GM19240 (cell line): ENCODE measurements at regions not wholly inside any gene's neighbourhood (a gene's known extent, or its start where the extent isn't known, plus 50 kb on each side); places are given as distances from the start of the nearest gene placed in this dataset.

Experiments
- DNase-seq: peaks from one replicate; pipeline ENCODE4 v3.0.0; 2011; ENCODE audit warnings: low spot score; ENCODE audit not compliant: insufficient read length

DNA sequence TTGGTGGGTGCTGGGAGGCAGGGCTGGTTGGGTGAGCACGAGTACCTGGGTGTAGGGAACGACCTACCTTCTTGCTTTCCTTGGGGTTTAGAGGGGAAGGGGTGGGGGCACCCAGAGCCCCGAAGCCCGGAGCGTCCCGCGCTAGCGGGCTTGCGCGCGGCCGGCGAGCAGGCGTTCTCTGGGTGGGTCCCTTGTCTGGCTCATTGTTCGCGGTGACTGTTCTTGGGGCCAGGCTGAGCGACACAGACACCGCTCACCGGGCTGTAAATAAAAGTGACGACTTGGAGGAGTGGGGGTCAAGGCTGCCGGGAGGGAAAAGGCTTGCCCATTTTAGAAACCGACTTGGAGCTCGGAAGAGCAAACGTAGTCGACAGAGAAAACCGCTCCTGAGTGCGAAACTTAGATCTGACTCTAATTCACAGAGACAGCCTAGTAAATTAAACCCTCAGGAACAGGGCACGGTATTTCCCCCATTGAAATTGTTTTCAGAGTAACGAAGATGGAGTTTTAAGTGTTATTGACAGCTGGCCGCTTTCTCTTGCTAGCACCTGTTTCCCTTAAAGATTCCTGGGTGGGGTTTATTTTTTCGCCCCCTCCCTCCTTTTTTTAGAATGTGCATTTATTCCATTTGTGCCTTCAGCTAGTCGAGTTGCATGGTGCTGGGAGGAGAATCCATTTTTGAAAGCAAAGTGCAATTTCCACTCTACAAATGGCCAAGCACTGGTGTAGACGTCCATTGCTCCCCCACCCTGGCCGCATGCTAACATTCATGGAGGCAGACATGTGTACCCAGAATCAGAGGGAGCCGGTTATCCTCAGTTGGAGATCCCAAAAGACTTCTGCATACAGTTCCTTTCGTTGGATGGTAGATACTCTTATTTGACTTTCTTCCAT lies 532.1 kb upstream of the SEMA6D start:
- DNase-seq: no peak

DNA sequence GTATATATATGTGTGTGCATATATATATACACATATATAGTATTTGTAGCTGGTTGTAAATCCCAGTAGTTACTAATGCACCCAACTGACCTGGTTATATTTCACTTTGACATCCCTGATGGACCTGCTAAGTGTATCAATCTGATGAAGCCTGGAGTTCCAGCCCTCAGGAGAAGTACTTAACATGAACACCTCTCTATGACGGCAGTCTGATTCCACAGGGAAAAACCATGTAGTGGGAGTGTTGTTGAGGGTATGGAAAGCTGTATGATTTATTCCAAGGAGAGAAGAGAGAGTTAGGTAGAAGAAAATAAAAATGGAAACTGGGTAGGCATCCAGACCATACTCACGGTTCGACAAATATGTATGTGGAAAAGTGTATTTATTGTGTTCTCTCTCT lies 531.2 kb upstream of the SEMA6D start:
- DNase-seq: no peak

DNA sequence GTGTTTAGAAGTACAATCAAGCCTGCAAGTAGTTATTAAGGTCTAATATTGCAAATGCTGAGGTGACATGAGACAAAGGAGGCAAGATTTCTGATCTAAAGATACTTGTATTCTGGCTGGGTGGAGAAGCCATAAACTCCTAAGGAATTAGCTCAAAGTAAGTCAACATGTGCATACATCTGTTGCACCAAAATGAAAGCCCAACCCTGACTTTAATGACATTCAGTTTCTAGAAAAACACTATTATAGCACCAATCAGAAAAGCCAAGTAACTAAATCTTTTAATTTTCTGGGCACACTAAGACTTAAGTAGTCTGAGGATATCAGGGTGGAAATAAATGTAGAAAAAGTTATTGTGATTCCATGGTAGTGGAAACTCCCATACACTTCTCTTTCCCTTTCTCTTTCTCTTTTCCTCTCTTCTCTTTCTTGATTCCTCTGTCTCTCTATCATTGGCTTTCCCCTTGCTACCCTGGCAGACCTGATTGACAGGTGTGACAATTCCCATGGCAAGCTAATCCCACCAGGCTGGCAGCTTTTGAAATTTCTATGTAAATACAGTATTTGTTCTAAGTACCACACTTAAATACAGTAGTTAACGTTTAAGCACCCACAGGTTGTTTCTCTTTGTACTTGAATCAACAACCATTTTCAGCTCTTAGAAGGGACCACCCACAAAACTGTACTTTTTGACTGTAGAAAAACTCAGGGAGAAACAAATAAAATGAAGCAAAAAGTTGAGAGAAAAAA lies 528.4 kb upstream of the SEMA6D start:
- DNase-seq: no peak

DNA sequence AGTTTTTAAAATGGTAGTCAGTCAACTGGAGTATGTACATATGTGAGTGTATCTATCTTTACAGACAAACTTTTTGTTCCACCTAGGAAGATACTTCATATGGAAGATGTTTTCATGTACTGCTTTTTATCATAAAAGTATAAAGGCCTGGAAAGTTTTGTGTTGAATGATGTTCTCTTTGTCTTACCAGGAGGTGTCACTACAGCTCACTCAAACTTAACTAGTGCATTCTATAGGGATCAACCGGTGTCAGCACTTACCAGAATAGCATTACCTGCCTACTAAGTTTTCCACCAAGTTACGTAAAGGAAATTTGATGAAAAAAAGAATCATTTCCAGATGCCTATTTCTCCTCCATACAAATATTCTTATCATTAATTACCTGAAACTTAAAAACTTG lies 522.6 kb upstream of the SEMA6D start:
- DNase-seq: no peak

DNA sequence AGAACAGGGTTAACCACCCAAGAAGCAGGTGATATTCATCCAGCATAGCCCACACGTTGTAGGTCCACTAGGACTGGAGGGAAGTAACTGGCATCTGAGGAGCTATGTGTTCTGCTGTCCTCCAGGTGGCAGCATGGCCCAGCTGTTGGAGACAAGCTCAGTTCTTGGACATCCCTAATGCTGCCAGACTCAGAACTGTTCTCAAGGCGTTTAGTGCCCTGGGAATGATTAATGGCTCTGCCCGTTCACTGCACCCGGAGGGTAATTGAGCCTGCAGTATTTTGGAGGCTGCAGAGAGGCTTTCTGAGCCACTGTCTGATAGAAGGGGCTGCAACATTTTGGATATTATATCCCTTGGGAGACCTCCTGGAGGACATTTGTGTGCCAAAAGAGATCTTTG lies 521.3 kb upstream of the SEMA6D start:
- DNase-seq: peak; percentile 2

DNA sequence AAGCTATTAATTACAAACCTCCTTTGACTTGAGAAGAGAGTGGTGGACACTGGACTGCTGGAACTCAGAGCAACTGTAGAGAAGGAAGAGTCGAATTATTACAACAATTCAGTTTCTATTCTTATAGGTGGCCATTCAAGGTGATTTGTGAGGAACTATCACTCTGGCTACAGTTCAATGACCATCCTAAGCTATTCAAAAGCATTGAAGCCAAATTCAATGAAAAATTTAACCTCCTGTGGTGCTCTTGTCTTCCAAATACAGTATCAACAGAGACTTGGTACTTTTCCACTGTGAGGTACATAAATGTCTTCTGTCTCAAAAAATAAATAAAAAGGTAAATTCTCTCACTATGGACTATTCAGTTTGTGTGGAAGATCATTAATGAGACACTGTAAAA lies 513.3 kb upstream of the SEMA6D start:
- no peak for DNase-seq

DNA sequence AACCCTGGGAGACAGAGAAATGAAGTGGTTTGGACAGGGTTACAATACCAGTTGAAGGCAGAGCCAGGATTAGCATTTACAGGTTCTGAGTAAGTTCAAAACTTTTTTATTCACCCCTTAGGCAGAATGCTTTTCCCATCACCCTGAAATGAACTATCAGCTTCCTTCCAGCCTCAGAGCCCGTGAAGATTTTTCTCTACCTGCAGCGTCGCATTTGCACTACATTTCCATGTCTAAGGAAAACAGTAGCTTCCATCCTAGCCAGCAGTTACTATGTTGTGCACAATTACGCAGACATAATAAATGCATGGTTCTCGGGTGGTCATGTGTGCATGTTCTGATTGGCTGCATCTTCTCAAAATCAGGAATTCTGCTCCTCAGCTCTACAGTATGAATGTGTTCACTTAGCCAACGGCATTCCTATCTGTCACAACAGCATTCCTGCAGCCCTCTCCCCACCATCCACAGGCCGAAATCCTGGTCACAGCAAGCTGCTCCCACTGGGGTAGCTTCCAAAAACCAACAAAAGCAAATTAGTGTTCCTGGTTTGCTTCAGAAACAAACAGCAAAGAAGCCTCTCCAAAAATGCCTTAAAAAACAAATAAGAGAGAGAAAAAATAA lies 510.8 kb upstream of the SEMA6D start:
- no peak for DNase-seq

DNA sequence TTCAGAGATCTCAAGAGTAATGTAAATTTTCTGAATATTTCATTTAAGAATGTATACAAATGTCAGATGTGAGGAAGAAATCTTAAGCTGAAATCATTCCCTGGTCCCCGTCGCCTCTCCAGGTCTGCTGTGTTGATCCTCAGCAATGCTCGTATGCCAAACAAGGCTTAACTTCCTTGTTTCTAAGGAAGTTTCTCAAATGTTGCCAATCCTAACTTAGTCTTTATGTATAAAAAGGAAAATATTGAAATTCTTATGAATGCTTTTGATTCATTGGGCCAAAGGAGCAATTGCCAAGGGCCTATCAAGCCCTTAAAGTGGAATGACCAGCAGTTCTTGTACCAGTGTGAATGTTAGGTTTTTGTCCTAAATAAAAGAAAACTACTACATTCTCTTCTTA lies 507.7 kb upstream of the SEMA6D start:
- no peak for DNase-seq

DNA sequence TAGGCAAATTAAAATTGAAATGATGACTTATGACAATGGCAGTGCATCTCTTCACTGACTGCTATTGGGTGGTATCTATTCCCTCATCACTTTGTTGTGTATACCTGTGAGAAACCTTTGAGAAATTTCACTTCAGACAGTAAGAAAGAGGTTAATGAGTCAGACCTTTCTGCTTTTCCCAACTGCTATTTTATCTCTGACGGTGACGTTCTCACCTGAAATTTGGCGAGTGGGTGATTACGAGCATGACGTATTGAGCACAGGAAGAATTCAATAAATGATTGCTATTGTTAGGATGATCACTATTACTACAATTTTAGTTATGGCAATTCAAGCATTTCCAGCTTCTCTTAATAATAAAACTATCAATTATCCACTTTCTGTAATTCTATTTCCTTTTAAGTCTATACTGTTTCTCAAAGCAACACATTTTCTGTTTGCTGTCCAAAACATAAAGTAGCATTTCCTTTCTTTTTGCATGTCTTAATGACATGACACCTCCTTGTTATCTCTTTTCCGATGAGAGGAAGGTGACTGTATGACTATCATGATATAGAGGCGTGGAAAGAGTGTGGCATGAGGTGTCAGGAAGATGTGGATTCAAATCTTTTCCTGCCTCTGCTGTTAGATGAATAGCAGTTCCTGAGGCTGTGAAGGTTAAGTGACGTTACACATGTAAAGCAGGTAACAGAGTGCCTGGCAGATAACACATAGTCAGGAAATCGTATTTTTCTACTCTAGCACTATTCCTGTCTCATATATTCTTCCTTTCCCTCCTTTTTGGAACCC lies 504.9 kb upstream of the SEMA6D start:
- no peak for DNase-seq

DNA sequence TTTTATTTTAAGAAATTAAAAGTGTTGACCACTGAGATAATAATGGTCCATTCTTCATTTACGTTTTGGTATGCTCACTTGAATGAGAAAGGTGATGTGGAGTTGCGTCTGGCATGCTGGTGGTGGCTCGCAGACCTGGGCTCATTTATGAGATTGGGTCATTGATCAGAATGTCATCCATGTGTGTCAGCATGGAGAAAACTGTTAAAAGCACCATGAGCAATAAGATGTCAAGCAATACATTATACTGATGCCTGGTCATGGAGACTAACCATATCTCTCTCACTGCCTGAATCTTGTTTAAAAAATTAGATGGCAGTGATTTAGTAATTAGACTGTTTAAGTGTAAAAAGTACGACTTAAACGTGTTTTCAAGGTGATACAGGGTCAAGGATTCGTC lies 503.4 kb upstream of the SEMA6D start:
- DNase-seq: no peak

DNA sequence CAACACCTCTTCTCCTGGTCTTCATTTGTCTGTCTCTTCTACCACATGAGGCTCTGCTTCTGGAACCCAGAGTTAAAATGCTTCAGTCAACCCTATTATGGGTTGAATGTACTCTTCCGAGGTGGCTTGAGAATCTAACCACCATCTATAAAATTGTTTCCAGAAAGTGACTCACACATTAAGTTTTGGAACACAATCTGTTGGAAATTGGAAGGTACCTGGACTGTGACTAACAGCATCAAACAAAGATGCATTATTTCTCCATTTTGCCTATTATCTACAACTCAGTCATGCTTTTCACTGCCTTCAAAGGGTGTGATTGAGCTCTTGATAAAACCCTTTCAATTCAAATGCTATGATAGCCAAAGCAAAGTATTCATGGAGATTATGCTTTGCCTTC lies 499.0 kb upstream of the SEMA6D start:
- DNase-seq: no peak

DNA sequence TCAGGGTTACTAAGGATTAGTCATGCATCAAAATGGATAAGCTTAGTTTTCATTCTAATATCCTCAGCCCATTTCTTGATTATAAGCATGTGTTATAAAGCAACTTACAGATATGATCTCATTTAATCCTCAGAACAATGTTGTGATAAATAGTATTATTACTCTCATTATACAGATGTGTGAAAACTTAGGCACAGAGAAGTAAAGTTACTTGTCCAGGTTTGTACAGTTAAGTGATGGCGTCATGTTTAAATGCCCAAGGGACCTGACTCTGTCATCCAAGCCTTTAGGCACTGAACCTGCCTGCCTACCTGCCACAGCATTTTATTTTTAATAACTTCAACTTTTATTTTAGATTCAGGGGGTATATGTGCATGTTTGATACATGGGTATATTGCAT lies 472.9 kb upstream of the SEMA6D start:
- no peak for DNase-seq

DNA sequence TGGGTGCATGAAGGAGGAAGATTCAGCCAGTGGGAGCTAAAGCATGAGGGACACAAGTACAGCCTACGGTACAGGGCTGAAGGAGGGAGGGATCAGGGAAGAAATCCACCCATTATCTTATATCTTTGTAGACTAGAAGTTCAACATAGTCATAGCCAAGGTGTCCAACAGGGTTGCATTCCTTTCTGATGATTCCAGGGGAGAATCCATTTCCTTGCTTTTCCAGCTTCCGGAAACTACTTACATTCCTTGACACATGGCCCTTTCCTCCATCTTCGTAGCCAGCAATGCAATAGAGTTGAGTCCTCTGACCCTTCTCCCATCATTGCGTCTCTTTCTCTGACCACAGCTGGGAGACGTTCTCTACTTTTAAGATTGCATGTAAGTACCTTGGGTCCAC lies 471.0 kb upstream of the SEMA6D start:
- no peak for DNase-seq

DNA sequence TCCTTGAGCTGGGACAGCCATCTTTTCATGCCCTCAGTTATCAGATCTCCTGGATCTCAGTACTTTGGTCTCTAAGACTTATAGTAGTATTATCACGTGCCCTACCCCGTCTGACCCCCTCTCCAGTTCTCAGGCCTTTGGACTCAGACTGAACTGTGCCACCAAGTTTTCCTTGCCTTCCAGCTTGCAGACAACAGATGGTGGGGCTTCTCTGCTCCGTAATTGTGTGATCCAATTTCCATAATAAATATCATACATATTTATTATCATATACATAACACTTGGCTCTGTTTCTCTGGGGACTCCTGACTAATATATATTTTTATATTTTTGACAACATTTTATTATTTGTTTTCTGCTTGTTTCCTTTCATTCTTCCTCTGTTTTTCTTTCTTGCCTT lies 458.8 kb upstream of the SEMA6D start:
- DNase-seq: no peak

DNA sequence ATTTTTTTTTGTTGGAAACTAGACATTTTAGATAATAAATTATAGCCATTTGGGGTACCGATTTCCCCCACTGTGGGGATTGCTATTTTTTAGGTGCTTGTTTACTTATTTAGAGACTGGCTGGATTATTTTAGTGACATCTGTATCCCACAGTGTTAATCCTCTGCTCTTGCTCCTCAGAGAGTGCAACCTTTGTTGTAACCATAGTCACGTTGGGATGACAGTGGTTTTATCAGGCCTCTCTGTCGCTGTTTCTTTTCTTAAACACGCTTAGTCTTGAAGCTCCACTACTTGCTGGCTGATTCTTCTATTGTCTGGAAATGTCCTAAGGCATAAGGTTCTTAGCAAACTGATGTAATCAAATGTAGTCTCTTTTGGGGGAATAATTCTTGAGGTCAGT lies 451.6 kb upstream of the SEMA6D start:
- DNase-seq: no peak

DNA sequence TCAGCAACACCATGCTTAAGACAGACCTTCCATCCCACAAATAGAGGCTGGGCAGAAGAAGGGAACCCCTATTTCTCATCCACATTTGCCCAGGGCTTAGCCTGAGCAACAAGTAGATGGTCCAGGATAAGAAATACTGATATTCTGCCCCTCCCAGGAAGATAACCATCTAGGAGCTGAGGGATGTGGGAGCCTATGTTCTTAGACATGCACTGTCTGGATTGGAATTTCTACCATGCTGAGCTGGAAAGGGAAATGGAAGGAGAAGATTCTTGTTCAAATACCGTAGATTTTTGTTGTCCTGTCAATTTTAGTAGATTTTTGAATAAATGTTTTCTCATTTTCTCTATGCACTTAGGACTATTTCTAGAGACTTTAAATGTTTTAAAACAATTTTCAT lies 450.7 kb upstream of the SEMA6D start:
- no peak for DNase-seq

DNA sequence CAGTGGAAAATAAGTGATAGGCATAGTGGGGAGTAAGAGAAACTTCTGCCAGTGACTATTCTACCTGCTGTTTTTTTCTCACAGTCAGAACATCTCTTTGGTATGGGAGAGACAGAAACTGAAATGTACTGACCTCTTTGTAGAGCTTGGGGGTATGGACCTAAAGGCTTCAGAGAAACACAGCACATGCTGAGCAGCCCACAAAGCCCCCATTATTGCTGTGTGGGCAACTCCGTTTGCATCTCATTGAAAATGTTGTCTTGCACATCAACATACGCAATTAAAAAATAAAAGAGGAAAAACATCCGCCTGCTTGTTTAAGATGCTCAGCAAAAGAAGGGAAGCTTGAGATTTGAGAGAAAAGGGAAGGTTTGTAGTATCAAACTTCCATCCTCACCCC lies 443.4 kb upstream of the SEMA6D start:
- no peak for DNase-seq

DNA sequence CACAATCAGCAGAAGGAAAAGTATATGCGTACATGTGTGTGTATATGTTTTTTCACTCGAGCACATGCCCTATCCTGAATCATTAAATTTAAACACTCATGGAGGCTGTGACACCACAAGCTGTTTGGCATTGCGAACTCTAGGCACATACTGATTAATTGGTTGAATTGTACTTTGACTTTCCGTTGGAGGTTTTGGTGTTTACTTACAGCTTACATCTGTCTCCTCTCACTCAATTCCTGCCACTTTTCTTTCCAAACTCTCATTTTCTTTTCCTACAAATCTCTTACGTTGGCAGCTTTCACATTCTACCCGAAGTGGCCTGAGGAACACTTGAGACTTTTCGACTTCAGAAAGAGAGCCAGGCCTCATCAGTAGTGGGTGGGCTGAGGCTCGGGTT lies 434.1 kb upstream of the SEMA6D start:
- no peak for DNase-seq

DNA sequence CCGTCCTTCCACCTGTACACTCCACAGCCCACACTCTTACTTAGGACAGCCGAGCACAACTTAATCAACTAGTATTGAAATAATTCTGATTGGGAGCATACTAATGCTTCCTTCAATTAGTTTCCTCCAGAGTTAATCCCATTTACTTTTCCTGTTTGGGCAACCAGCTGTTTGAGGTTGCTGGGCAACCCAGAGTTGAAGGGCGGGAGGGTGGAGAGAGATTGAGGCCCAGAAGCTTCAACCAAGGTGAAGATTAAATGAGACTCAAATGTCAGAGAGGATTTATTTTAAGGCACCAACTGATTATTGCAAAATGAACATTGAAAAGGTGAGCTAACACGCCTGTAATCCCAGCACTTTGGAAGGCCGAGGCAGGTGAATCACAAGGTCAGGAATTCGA lies 428.5 kb upstream of the SEMA6D start:
- no peak for DNase-seq

DNA sequence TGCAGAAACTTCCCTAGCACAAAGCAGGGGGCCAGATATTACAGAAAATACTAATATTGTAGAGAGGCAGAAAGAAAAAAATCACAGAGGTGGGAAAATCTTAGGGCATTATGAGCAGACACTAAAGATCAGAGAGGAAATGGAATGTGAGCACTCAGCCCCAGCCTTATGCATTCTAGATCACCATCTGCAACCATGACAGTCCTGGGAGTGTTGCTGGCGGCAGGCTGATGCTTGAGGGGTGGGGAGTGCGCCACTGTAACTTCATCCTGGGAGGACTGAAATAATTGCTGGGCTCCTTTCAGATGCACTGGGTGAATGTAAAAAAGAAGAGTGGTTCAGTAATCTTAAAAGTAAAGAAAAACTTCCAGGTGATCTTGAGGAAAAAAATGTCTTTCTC lies 427.6 kb upstream of the SEMA6D start:
- no peak for DNase-seq

DNA sequence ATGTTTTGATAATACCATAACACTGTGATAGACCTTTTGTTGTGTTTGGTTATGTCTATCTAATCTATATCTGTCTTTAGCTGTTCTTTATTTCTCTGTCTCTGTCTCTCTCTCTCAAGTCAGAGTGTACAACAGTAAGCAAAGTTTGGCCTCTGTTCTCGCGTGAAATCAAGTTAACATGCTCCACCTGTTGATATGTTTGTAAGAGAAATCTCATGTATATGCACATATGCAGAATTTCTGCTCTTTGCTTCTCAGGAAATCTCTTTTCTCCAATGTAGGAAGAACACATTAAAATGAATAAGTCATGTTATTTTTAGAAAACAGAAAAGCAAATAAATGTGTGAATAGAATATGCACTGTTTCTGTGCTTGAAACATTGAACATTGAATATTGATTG lies 425.5 kb upstream of the SEMA6D start:
- no peak for DNase-seq
